ENCODE measurements at regions not wholly inside any gene's neighbourhood (a gene's known extent, or its start where the extent isn't known, plus 50 kb on each side); places are given as distances from the start of the nearest gene placed in this dataset.
"Not testable (repeated sequence)": the region's sequence is repeated elsewhere in the genome, so short reads cannot be mapped to it uniquely, and the experiment has no call there.

GRCh38 chr15:20221063-20221462 is 320.5 kb downstream of the GOLGA6L6 start:
- H3K23ac ChIP-seq (ENCODE audit: insufficient read length); H2BK12ac ChIP-seq (ENCODE audit: low read depth, low read length); H3K4me3 ChIP-seq (ENCODE audit: extremely low read depth in 1 of 4, insufficient read depth in 2 of 4, low read depth in 3 of 4, low read length in 4 of 4); H3K27ac ChIP-seq (ENCODE audit: low read depth, low read length); H3K36me3 ChIP-seq (ENCODE audit: control insufficient read depth in 2 of 4, insufficient read depth in 4 of 4, low read length in 3 of 4); H3K4me2 ChIP-seq (ENCODE audit: insufficient read depth in 1 of 2, low read depth in 2 of 2, low read length in 2 of 2); H4K5ac ChIP-seq (ENCODE audit: insufficient read length, low read depth, low read length); H2BK120ac ChIP-seq (replicated peaks; ENCODE audit: low read depth, low read length); H2BK20ac ChIP-seq (ENCODE audit: low read length); H3K14ac ChIP-seq (ENCODE audit: insufficient read length); H4K8ac ChIP-seq (ENCODE audit: extremely low read depth, insufficient read depth, low read length); H3K4me1 ChIP-seq (replicated peaks in 1 of 4; ENCODE audit: control insufficient read depth in 3 of 4, insufficient read depth in 4 of 4, low read length in 3 of 4); H2AFZ ChIP-seq (ENCODE audit: low read length); H3K18ac ChIP-seq (ENCODE audit: extremely low read depth, low read length); H2AK5ac ChIP-seq (ENCODE audit: low read depth, low read length); H4K20me1 ChIP-seq (replicated peaks in 1 of 2; ENCODE audit: control insufficient read depth in 1 of 2, insufficient read depth in 2 of 2, low read length in 2 of 2); H2BK15ac ChIP-seq (ENCODE audit: low read length); H3K56ac ChIP-seq (replicated peaks; ENCODE audit: insufficient read length, low read depth, low read length); CTCF ChIA-PET (ENCODE audit: partially characterized antibody); H3K79me1 ChIP-seq (ENCODE audit: low read depth, low read length); DNase-seq (ENCODE audit: low read depth in 1 of 2, low spot score in 2 of 2); H4K91ac ChIP-seq (replicated peaks; ENCODE audit: insufficient read length, low read length); H3K9ac ChIP-seq (replicated peaks in 1 of 4; ENCODE audit: extremely low read depth in 1 of 4, low read depth in 3 of 4, low read length in 3 of 4); H2BK5ac ChIP-seq (ENCODE audit: low read depth, low read length); H3K27me3 ChIP-seq (replicated peaks in 1 of 4; ENCODE audit: control insufficient read depth in 3 of 4, extremely low read depth in 1 of 4, insufficient read depth in 3 of 4, low read length in 3 of 4); H3K79me2 ChIP-seq (ENCODE audit: control insufficient read depth in 1 of 2, insufficient read depth in 2 of 2, low read length in 2 of 2); POLR2A ChIA-PET (ENCODE audit: partially characterized antibody); H3K4ac ChIP-seq (replicated peaks; ENCODE audit: insufficient read length, low read depth, low read length); FAIRE-seq; H3K23me2 ChIP-seq (ENCODE audit: low read depth, low read length): not testable (repeated sequence)
- 82% methylated on average over 4 of the region's 4 CpGs; no CpG with 5 or more reads in 1 of the 2 experiments for WGBS, 2 experiments (ENCODE audit: extremely low coverage in 1 of 2, insufficient coverage in 1 of 2, insufficient read length in 1 of 2, insufficient replicate concordance in 2 of 2, low coverage in 1 of 2, low lambda C conversion rate in 2 of 2, missing lambda C conversion rate in 1 of 2)
- H3K9me3 ChIP-seq (ENCODE audit: insufficient read depth in 2 of 2, low read depth in 1 of 2, low read length in 1 of 2): peaks cover 9 to 32% of the 10 kb centered on the region in 2 experiments; a peak in 3 of 4 replicates

GRCh38 chr15:20219171-20219570 is 322.4 kb downstream of the GOLGA6L6 start:
- H2BK12ac ChIP-seq (ENCODE audit: low read depth, low read length); H4K5ac ChIP-seq (ENCODE audit: insufficient read length, low read depth, low read length); H2BK20ac ChIP-seq (ENCODE audit: low read length); H3K27ac ChIP-seq (ENCODE audit: low read depth, low read length); H2BK15ac ChIP-seq (ENCODE audit: low read length); H3K4me3 ChIP-seq (ENCODE audit: extremely low read depth in 1 of 4, insufficient read depth in 2 of 4, low read depth in 3 of 4, low read length in 4 of 4); H3K56ac ChIP-seq (replicated peaks; ENCODE audit: insufficient read length, low read depth, low read length); H2AFZ ChIP-seq (ENCODE audit: low read length); POLR2A ChIA-PET (ENCODE audit: partially characterized antibody); DNase-seq (ENCODE audit: low read depth in 1 of 2, low spot score in 2 of 2); H3K79me1 ChIP-seq (ENCODE audit: low read depth, low read length); H3K36me3 ChIP-seq (ENCODE audit: control insufficient read depth in 2 of 4, insufficient read depth in 4 of 4, low read length in 3 of 4); H3K4ac ChIP-seq (replicated peaks; ENCODE audit: insufficient read length, low read depth, low read length); H4K8ac ChIP-seq (ENCODE audit: extremely low read depth, insufficient read depth, low read length); CTCF ChIA-PET (ENCODE audit: partially characterized antibody); H3K4me2 ChIP-seq (ENCODE audit: insufficient read depth in 1 of 2, low read depth in 2 of 2, low read length in 2 of 2); FAIRE-seq; H3K9ac ChIP-seq (replicated peaks in 1 of 4; ENCODE audit: extremely low read depth in 1 of 4, low read depth in 3 of 4, low read length in 3 of 4); H4K91ac ChIP-seq (replicated peaks; ENCODE audit: insufficient read length, low read length); H2BK120ac ChIP-seq (replicated peaks; ENCODE audit: low read depth, low read length); H2BK5ac ChIP-seq (ENCODE audit: low read depth, low read length); H2AK5ac ChIP-seq (ENCODE audit: low read depth, low read length); H3K4me1 ChIP-seq (replicated peaks in 1 of 4; ENCODE audit: control insufficient read depth in 3 of 4, insufficient read depth in 4 of 4, low read length in 3 of 4); H3K79me2 ChIP-seq (ENCODE audit: control insufficient read depth in 1 of 2, insufficient read depth in 2 of 2, low read length in 2 of 2); H3K14ac ChIP-seq (ENCODE audit: insufficient read length); H3K23ac ChIP-seq (ENCODE audit: insufficient read length); H3K27me3 ChIP-seq (replicated peaks in 1 of 4; ENCODE audit: control insufficient read depth in 3 of 4, extremely low read depth in 1 of 4, insufficient read depth in 3 of 4, low read length in 3 of 4); H3K23me2 ChIP-seq (ENCODE audit: low read depth, low read length); H4K20me1 ChIP-seq (replicated peaks in 1 of 2; ENCODE audit: control insufficient read depth in 1 of 2, insufficient read depth in 2 of 2, low read length in 2 of 2); H3K18ac ChIP-seq (ENCODE audit: extremely low read depth, low read length): not testable (repeated sequence)
- peaks cover 9 to 35% of the 10 kb centered on the region in 2 experiments; a peak in 3 of 4 replicates for H3K9me3 ChIP-seq (ENCODE audit: insufficient read depth in 2 of 2, low read depth in 1 of 2, low read length in 1 of 2)
- 93% methylated on average over 4 of the region's 4 CpGs; no CpG with 5 or more reads in 1 of the 2 experiments for WGBS, 2 experiments (ENCODE audit: extremely low coverage in 1 of 2, insufficient coverage in 1 of 2, insufficient read length in 1 of 2, insufficient replicate concordance in 2 of 2, low coverage in 1 of 2, low lambda C conversion rate in 2 of 2, missing lambda C conversion rate in 1 of 2)
